GM12878 (cell line): ENCODE measurements at regions not wholly inside any gene's neighbourhood (a gene's known extent, or its start where the extent isn't known, plus 50 kb on each side); places are given as distances from the start of the nearest gene placed in this dataset.

Experiments
- ATAC-seq: fragments of 200-7000 bp; cut with Tn5 transposase; 3 replicates; pipeline ENCODE4 v1.9.1; 2020; ENCODE audit warnings: mild to moderate bottlenecking, moderate library complexity
- BruUV-seq: library from RNA; stranded (reverse); fragments of 400-500 nt; replicated peaks from 2 replicates; lab custom pipeline; 2021; lab: Mats Ljungman, UMichigan
- CTCF ChIA-PET: fragments of 300-600 bp; sonication (Branson Sonifier 250); formaldehyde crosslinking; extraction: SDS; loops from one replicate; lab custom pipeline; 2021; ENCODE audit warnings: inconsistent platforms; lab: Yijun Ruan, JAX
- POLR2A ChIA-PET: fragments of 350-600 bp; formaldehyde crosslinking; extraction: SDS; loops from one replicate; lab custom pipeline; 2021; ENCODE audit warnings: inconsistent platforms; lab: Charles Lee
- RAD21 ChIA-PET: fragments of 300-600 bp; sonication (Branson Sonifier 250); formaldehyde crosslinking; loops from one replicate; lab custom pipeline; 2023; ENCODE audit warnings: antibody characterized with exemption; ENCODE audit not compliant: unreplicated experiment; lab: Charles Lee
- SMC1A ChIA-PET: fragments of 300-600 bp; sonication (Branson Sonifier 250); formaldehyde crosslinking; loops from one replicate; lab custom pipeline; 2023; ENCODE audit not compliant: unreplicated experiment, uncharacterized antibody; lab: Charles Lee
- DNase-seq: peaks from one replicate; pipeline ENCODE4 v3.0.0-alpha.2; 2011; ENCODE audit warnings: low read depth, low spot score
- FAIRE-seq: peaks from 3 replicates; lab custom pipeline; 2011; peaks lifted over from hg19 to GRCh38; lab: Jason Lieb, UNC
- H2AFZ ChIP-seq: 2 replicates; pipeline ENCODE4 v1.6.0; 2011; ENCODE audit warnings: low read depth, low read length, control low read depth; ENCODE audit not compliant: control insufficient read depth
- H3K27ac ChIP-seq: 2 replicates; pipeline ENCODE4 v1.5.1; 2011; ENCODE audit warnings: control low read depth; ENCODE audit not compliant: control insufficient read depth, insufficient read depth
- H3K27me3 ChIP-seq, 2 experiments: replicated peaks in 1 of 2; 2 replicates each; pipeline versions ENCODE4 v1.6.0 to v1.6.1; 2011; ENCODE audit warnings: low read length in 1 of 2; ENCODE audit not compliant: control insufficient read depth in 2 of 2, insufficient read depth in 2 of 2
- H3K36me3 ChIP-seq, 2 experiments: 2 replicates each; pipeline ENCODE4 v1.5.1; 2011; ENCODE audit warnings: low read length in 1 of 2; ENCODE audit not compliant: control insufficient read depth in 2 of 2, insufficient read depth in 2 of 2
- H3K4me1 ChIP-seq: 2 replicates; pipeline ENCODE4 v1.6.1; 2011; ENCODE audit warnings: mild to moderate bottlenecking, low read length, moderate library complexity, mixed read lengths; ENCODE audit not compliant: control insufficient read depth, insufficient read depth
- H3K4me2 ChIP-seq: 2 replicates; pipeline ENCODE4 v1.6.0; 2011; ENCODE audit warnings: control low read depth; ENCODE audit not compliant: control insufficient read depth, insufficient read depth
- H3K4me3 ChIP-seq: fragments of 200-600 bp; sonication (generic); 2 replicates; pipeline ENCODE4 v1.5.1; 2016
- H3K79me2 ChIP-seq: 2 replicates; pipeline ENCODE4 v1.6.0; 2011; ENCODE audit warnings: low read length; ENCODE audit not compliant: control insufficient read depth, insufficient read depth
- H3K9ac ChIP-seq: 2 replicates; pipeline ENCODE4 v1.8.0; 2011; ENCODE audit warnings: low read length, control low read depth, mixed read lengths; ENCODE audit not compliant: control insufficient read depth, insufficient read depth
- H3K9me3 ChIP-seq: replicated peaks from 3 replicates; pipeline ENCODE4 v1.5.1; 2011; ENCODE audit warnings: mild to moderate bottlenecking, low read length; ENCODE audit not compliant: control insufficient read depth, insufficient read depth
- H4K20me1 ChIP-seq: 2 replicates; pipeline ENCODE4 v1.6.0; 2011; ENCODE audit not compliant: control insufficient read depth, insufficient read depth
- ASH2L ChIP-seq: fragments of 300-600, 200-600 bp; sonication (generic); IDR thresholded peaks from 2 replicates; pipeline ENCODE4 v1.6.1; 2017; ENCODE audit warnings: low read depth, mild to moderate bottlenecking, borderline replicate concordance
- DPF2 ChIP-seq: fragments of 450-650 bp; IDR thresholded peaks from 2 replicates; pipeline ENCODE4 v1.6.1; 2017; ENCODE audit warnings: mild to moderate bottlenecking
- EED ChIP-seq: sonication (generic); IDR thresholded peaks from 2 replicates; pipeline ENCODE4 v1.6.1; 2016; ENCODE audit warnings: antibody characterized with exemption, low read depth
- KDM1A ChIP-seq: fragments of 200-600 bp; sonication (generic); IDR thresholded peaks from 2 replicates; pipeline ENCODE4 v1.6.1; 2016; ENCODE audit warnings: borderline replicate concordance
- NR2C1 ChIP-seq: fragments of 450-650 bp; IDR thresholded peaks from 2 replicates; pipeline ENCODE4 v1.6.1; 2017; ENCODE audit warnings: antibody characterized with exemption, mild to moderate bottlenecking, moderate library complexity
- RCOR1 ChIP-seq: conservative IDR thresholded peaks from 2 replicates; pipeline ENCODE4 v1.6.1; 2012; ENCODE audit warnings: low read depth, low read length, improper control_type of control experiment
- TAF1 ChIP-seq: IDR thresholded peaks from 2 replicates; pipeline ENCODE4 v1.6.1; 2011; ENCODE audit warnings: mild to moderate bottlenecking, low read depth, low read length, borderline replicate concordance
- TARDBP ChIP-seq: IDR thresholded peaks from 2 replicates; pipeline ENCODE4 v1.6.1; 2016; ENCODE audit warnings: borderline replicate concordance
- TCF12 ChIP-seq: IDR thresholded peaks from 2 replicates; pipeline ENCODE4 v1.6.1; 2011; ENCODE audit warnings: low read depth, mild to moderate bottlenecking, low read length
- TCF7 ChIP-seq: IDR thresholded peaks from 2 replicates; pipeline ENCODE4 v1.6.1; 2014; ENCODE audit warnings: antibody characterized with exemption, borderline replicate concordance
- WGBS: methylation state at CpG from one replicate; pipeline ENCODE4 v1.1.6; 2016; ENCODE audit warnings: low lambda C conversion rate; ENCODE audit not compliant: insufficient replicate concordance, insufficient coverage; ENCODE audit errors: missing lambda C conversion rate; 5-methylcytosine and 5-hydroxymethylcytosine counted together
- in situ Hi-C: fragments of 300-500 bp; cut with MboI; formaldehyde crosslinking; loops from 9 replicates; pipeline ENCODE4 v1.14.3; 2018; ENCODE audit warnings: mixed read lengths
- intact Hi-C: fragments of 100-400 bp; cut with micrococcal nuclease; formaldehyde crosslinking; loops from one replicate; pipeline ENCODE4 v1.14.2; 2022; ENCODE audit not compliant: unreplicated experiment
- TF ChIP-seq, protein P1 (sequence below): IDR thresholded peaks from 2 replicates; pipeline ENCODE4 v1.6.1; 2012; ENCODE audit warnings: mild to moderate bottlenecking, low read depth, low read length

DNA sequence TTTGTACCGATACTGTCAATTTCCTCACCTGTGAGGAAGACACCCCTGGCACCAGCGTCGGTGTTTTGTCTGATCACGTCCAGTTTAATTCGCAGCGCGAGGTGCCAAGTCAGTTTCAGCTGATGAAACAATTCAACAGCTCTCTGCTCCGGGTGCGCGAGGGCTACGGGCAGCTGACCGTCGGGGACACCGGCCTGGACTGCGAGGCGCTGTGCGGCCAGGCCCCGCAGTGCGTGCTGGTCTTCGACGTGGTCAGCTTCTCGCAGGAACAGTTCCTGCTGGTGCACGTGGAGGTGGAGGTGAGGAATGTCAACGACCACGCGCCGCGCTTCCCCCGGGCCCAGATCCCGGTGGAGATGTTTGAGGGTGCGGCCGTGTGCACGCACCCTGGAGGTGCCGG, 171.5 kb downstream of the OLFM4 start:
- SMC1A ChIA-PET, result no interaction called here
- intact Hi-C loops, result no loop called here
- FAIRE-seq, result no peak
- no peak overlapping the region for H2AFZ ChIP-seq
- no peaks in the 10 kb centered on the region; the same call in 2 of the 3 replicates for H3K9me3 ChIP-seq
- RAD21 ChIA-PET, result no interaction called here
- no peak for TF ChIP-seq TCF12
- no peak for TF ChIP-seq DPF2
- no peak for TF ChIP-seq RCOR1
- no peak for TF ChIP-seq TARDBP
- TF ChIP-seq TCF7, result no peak
- TF ChIP-seq EED, result no peak
- TF ChIP-seq, protein P1, sequence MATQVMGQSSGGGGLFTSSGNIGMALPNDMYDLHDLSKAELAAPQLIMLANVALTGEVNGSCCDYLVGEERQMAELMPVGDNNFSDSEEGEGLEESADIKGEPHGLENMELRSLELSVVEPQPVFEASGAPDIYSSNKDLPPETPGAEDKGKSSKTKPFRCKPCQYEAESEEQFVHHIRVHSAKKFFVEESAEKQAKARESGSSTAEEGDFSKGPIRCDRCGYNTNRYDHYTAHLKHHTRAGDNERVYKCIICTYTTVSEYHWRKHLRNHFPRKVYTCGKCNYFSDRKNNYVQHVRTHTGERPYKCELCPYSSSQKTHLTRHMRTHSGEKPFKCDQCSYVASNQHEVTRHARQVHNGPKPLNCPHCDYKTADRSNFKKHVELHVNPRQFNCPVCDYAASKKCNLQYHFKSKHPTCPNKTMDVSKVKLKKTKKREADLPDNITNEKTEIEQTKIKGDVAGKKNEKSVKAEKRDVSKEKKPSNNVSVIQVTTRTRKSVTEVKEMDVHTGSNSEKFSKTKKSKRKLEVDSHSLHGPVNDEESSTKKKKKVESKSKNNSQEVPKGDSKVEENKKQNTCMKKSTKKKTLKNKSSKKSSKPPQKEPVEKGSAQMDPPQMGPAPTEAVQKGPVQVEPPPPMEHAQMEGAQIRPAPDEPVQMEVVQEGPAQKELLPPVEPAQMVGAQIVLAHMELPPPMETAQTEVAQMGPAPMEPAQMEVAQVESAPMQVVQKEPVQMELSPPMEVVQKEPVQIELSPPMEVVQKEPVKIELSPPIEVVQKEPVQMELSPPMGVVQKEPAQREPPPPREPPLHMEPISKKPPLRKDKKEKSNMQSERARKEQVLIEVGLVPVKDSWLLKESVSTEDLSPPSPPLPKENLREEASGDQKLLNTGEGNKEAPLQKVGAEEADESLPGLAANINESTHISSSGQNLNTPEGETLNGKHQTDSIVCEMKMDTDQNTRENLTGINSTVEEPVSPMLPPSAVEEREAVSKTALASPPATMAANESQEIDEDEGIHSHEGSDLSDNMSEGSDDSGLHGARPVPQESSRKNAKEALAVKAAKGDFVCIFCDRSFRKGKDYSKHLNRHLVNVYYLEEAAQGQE, result no peak
- TF ChIP-seq KDM1A, result no peak
- TF ChIP-seq NR2C1, result no peak
- no peak for TF ChIP-seq ASH2L
- no peak for TF ChIP-seq TAF1
- H3K9ac ChIP-seq, result no peak overlapping the region
- POLR2A ChIA-PET, result no interaction called here
- H3K27ac ChIP-seq, result no peak overlapping the region
- no peak for DNase-seq
- no peaks in the 10 kb centered on the region for H3K4me1 ChIP-seq
- H3K79me2 ChIP-seq, result no peaks in the 10 kb centered on the region
- H3K4me3 ChIP-seq, result no peak overlapping the region
- CTCF ChIA-PET, result no interaction called here
- H3K27me3 ChIP-seq, result no peaks in the 10 kb centered on the region; a peak in 1 of 4 replicates
- no peaks in the 10 kb centered on the region for H4K20me1 ChIP-seq
- BruUV-seq, result no TSS peak
- no peaks in the 10 kb centered on the region for H3K36me3 ChIP-seq
- ATAC-seq, result no peak
- no peak overlapping the region for H3K4me2 ChIP-seq
- in situ Hi-C loops, result no loop called here
- WGBS, result 90% methylated on average over 27 of the region's 34 CpGs
